Gastrocnemius medialis (tissue), 4 donors: ENCODE measurements at regions not wholly inside any gene's neighbourhood (a gene's known extent, or its start where the extent isn't known, plus 50 kb on each side); places are given as distances from the start of the nearest gene placed in this dataset.

Source experiments
- CTCF ChIP-seq, 5 experiments: fragments of 450-650 bp in 3 of 5; fragments of 200-600 bp in 2 of 5; sonication (generic) in 2 of 5; IDR thresholded peaks in 4 of 5; conservative IDR thresholded peaks in 1 of 5; 1 replicate in 4 of 5; 2 replicates in 1 of 5; pipeline ENCODE4 v1.5.1; 2016 to 2019; ENCODE audit warnings: antibody characterized with exemption in 5 of 5, mild to moderate bottlenecking in 3 of 5, moderate library complexity in 3 of 5
- POLR2A ChIP-seq, 2 donors: fragments of 450-650 bp; IDR thresholded peaks; one replicate each; pipeline ENCODE4 v1.6.1; 2017; ENCODE audit warnings: antibody characterized with exemption in 2 of 2, mild to moderate bottlenecking in 2 of 2, moderate library complexity in 2 of 2

- TF ChIP-seq CTCF (IDR thresholded peaks at IDR 0.05 in 4 of 5, conservative IDR thresholded peaks at IDR 0.05 in 1 of 5) (no peak), POLR2A (IDR thresholded peaks at IDR 0.05) (no peak)
These were observed 114.2 kb upstream of the IRX5 start for GRCh38 chr16:54816471-54816870.
